ENCODE measurements at regions not wholly inside any gene's neighbourhood (a gene's known extent, or its start where the extent isn't known, plus 50 kb on each side); places are given as distances from the start of the nearest gene placed in this dataset.

DNA sequence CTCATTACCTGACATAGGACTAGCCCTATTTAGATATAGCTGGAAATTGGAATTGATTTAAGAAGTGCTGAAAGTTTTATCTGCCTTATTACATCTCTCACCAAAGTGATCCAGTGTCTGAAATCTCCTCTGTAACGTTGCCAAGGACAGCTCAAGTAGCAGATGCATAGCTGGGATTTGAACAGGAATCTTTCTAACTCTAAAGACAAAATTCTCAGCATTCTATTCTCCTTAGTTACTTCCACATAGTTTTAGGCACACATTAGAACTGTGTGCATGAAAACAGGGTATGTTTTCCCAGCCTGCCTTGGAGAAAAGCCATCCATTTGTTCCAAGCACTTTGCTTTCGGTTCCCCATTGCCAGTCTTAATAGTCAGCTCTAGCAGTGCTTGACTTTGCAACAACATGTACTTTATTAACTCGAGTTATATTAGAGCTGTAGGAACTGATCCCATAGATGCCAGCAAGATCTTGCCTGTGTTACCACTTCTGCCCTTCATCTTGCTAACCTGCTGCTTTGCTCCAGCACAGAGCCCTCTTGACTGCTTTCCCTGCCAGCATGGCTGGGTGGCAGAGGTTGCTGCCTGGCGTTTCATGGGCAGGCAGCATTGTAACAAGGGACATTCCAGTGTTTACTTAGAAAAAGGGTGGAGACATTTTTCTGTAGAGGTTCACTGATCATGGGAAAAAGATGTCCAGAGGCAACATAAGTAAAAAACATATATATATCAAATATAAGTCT, 56.1 kb upstream of the STMND1 start:
- Histone ChIP-seq H3K36me3 (ENCODE audit: control insufficient read depth in 2 of 2, insufficient read depth in 2 of 2, low read length in 1 of 2) (no peaks in the 10 kb centered on the region), H3K27me3 (replicated peaks in 1 of 2; ENCODE audit: control insufficient read depth in 2 of 2, insufficient read depth in 2 of 2, low read length in 1 of 2) (peaks cover 0 to 2% of the 10 kb centered on the region in 2 experiments; a peak in 1 of 4 replicates), H3K27ac (ENCODE audit: control insufficient read depth, insufficient read depth) (no peak overlapping the region), H3K4me1 (ENCODE audit: control insufficient read depth, insufficient read depth, low read length) (no peaks in the 10 kb centered on the region), H3K9me3 (replicated peaks; ENCODE audit: control insufficient read depth, insufficient read depth, low read length) (no peaks in the 10 kb centered on the region), H3K9ac (ENCODE audit: control insufficient read depth, insufficient read depth, low read length) (no peak overlapping the region), H3K4me3 (no peak overlapping the region), H3K79me2 (ENCODE audit: control insufficient read depth, insufficient read depth, low read length) (no peaks in the 10 kb centered on the region), H3K4me2 (ENCODE audit: control insufficient read depth, insufficient read depth) (no peak overlapping the region), H4K20me1 (ENCODE audit: control insufficient read depth, insufficient read depth) (no peaks in the 10 kb centered on the region), H2AFZ (ENCODE audit: control insufficient read depth, low read depth, low read length) (no peak overlapping the region)
- ChIA-PET CTCF (interaction anchor here (0.6 to 1.0 kb wide), 2 partner anchors 13 to 141 kb away, joined by 3 read pairs; no protein-coding TSS in a partner anchor), POLR2A (no interaction called here), RAD21 (ENCODE audit: unreplicated experiment) (no interaction called here), SMC1A (ENCODE audit: uncharacterized antibody, unreplicated experiment) (no interaction called here)
- no peak for DNase-seq (ENCODE audit: low read depth, low spot score)
- 1% methylated on average over 4 of the region's 4 CpGs for WGBS (ENCODE audit: insufficient coverage, insufficient replicate concordance, low lambda C conversion rate, missing lambda C conversion rate)
- intact Hi-C loops (cut with micrococcal nuclease; ENCODE audit: unreplicated experiment) (no loop called here), in situ Hi-C loops (cut with MboI) (no loop called here)
- FAIRE-seq, result peak; percentile 47
- no peak for ATAC-seq
- no TSS peak for BruUV-seq (replicated peaks)
- no peak for TF ChIP-seq ESRRA (IDR thresholded peaks at IDR 0.05; ENCODE audit: low read length)

GRCh38 chr6:17043148-17043522, 58.7 kb upstream of the STMND1 start:
- no peaks in the 10 kb centered on the region for H3K79me2 ChIP-seq (ENCODE audit: control insufficient read depth, insufficient read depth, low read length)
- no peak overlapping the region for H3K27ac ChIP-seq (ENCODE audit: control insufficient read depth, insufficient read depth)
- no peak overlapping the region for H3K9ac ChIP-seq (ENCODE audit: control insufficient read depth, insufficient read depth, low read length)
- H3K9me3 ChIP-seq (replicated peaks; ENCODE audit: control insufficient read depth, insufficient read depth, low read length), result no peaks in the 10 kb centered on the region
- ATAC-seq, result no peak
- DNase-seq (ENCODE audit: low read depth, low spot score), result no peak
- BruUV-seq (replicated peaks), result no TSS peak
- ChIA-PET RAD21 (ENCODE audit: unreplicated experiment) (no interaction called here), CTCF (no interaction called here), POLR2A (no interaction called here), SMC1A (ENCODE audit: uncharacterized antibody, unreplicated experiment) (no interaction called here)
- no peak overlapping the region for H3K4me3 ChIP-seq
- intact Hi-C loops (cut with micrococcal nuclease; ENCODE audit: unreplicated experiment), result no loop called here
- H3K27me3 ChIP-seq (replicated peaks in 1 of 2; ENCODE audit: control insufficient read depth in 2 of 2, insufficient read depth in 2 of 2, low read length in 1 of 2), result peaks cover 0 to 2% of the 10 kb centered on the region in 2 experiments; a peak in 1 of 4 replicates
- no peak for FAIRE-seq
- TF ChIP-seq PML (IDR thresholded peaks at IDR 0.05; ENCODE audit: low read length) (no peak), SREBF2 (IDR thresholded peaks at IDR 0.05; ENCODE audit: low read length) (no peak), ZZZ3 (IDR thresholded peaks at IDR 0.05; ENCODE audit: control insufficient read depth, insufficient read length, low read depth) (no peak), TCF7 (IDR thresholded peaks at IDR 0.05; ENCODE audit: borderline replicate concordance) (no peak), RELA (IDR thresholded peaks at IDR 0.05; ENCODE audit: borderline replicate concordance, partially characterized antibody) (no peak), NBN (IDR thresholded peaks at IDR 0.05) (no peak), TBL1XR1 (IDR thresholded peaks at IDR 0.05; ENCODE audit: low read depth, low read length) (no peak), SPI1 (IDR thresholded peaks at IDR 0.05; ENCODE audit: borderline replicate concordance, insufficient read depth, low read depth, low read length) (no peak), POU2F2 (IDR thresholded peaks at IDR 0.05; ENCODE audit: borderline replicate concordance, low read depth, low read length) (no peak), STAT1 (conservative IDR thresholded peaks at IDR 0.05) (no peak), CBX3 (IDR thresholded peaks at IDR 0.05; ENCODE audit: borderline replicate concordance, low read depth) (no peak)
- TF ChIP-seq, protein P1, sequence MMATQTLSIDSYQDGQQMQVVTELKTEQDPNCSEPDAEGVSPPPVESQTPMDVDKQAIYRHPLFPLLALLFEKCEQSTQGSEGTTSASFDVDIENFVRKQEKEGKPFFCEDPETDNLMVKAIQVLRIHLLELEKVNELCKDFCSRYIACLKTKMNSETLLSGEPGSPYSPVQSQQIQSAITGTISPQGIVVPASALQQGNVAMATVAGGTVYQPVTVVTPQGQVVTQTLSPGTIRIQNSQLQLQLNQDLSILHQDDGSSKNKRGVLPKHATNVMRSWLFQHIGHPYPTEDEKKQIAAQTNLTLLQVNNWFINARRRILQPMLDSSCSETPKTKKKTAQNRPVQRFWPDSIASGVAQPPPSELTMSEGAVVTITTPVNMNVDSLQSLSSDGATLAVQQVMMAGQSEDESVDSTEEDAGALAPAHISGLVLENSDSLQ (IDR thresholded peaks at IDR 0.05), result no peak
- in situ Hi-C loops (cut with MboI), result no loop called here
- 0% methylated on average over 1 of the region's 1 CpG for WGBS (ENCODE audit: insufficient coverage, insufficient replicate concordance, low lambda C conversion rate, missing lambda C conversion rate)
- no peaks in the 10 kb centered on the region for H3K4me1 ChIP-seq (ENCODE audit: control insufficient read depth, insufficient read depth, low read length)
- H3K36me3 ChIP-seq (ENCODE audit: control insufficient read depth in 2 of 2, insufficient read depth in 2 of 2, low read length in 1 of 2), result no peaks in the 10 kb centered on the region
- H3K4me2 ChIP-seq (ENCODE audit: control insufficient read depth, insufficient read depth), result no peak overlapping the region
- no peak overlapping the region for H2AFZ ChIP-seq (ENCODE audit: control insufficient read depth, low read depth, low read length)
- no peaks in the 10 kb centered on the region for H4K20me1 ChIP-seq (ENCODE audit: control insufficient read depth, insufficient read depth)
